Lung (tissue), 11 donors: ENCODE measurements at regions not wholly inside any gene's neighbourhood (a gene's known extent, or its start where the extent isn't known, plus 50 kb on each side); places are given as distances from the start of the nearest gene placed in this dataset.

Experiments
- ATAC-seq: fragments of 200-7000 bp; cut with Tn5 transposase; one replicate; pipeline ENCODE4 v1.9.1; 2020; ENCODE audit warnings: moderate number of reproducible peaks; ENCODE audit not compliant: insufficient read depth, low FRiP score
- DNase-seq, 3 donors: peaks; one replicate each; pipeline ENCODE4 v3.0.0-alpha.2; 2013 to 2017
- H3K27ac ChIP-seq, 2 donors: one replicate each; pipeline ENCODE4 v1.5.1; 2013; ENCODE audit warnings: mild to moderate bottlenecking in 2 of 2, moderate library complexity in 2 of 2, control low read depth in 1 of 2, inconsistent platforms in 1 of 2, low read depth in 1 of 2, low read length in 1 of 2
- H3K27me3 ChIP-seq, 3 donors: one replicate each; pipeline ENCODE4 v1.5.1; 2013; ENCODE audit warnings: low read length in 2 of 3; ENCODE audit not compliant: control insufficient read depth in 3 of 3, insufficient read depth in 3 of 3
- H3K36me3 ChIP-seq, 4 donors: one replicate each; pipeline ENCODE4 v1.5.1; 2013; ENCODE audit warnings: low read length in 4 of 4, mild to moderate bottlenecking in 1 of 4, moderate library complexity in 1 of 4; ENCODE audit not compliant: control insufficient read depth in 4 of 4, insufficient read depth in 4 of 4
- H3K4me1 ChIP-seq, 5 donors: one replicate each; pipeline ENCODE4 v1.5.1; 2013; ENCODE audit warnings: low read length in 5 of 5, mild to moderate bottlenecking in 2 of 5, moderate library complexity in 1 of 5; ENCODE audit not compliant: control insufficient read depth in 5 of 5, insufficient read depth in 5 of 5
- H3K4me3 ChIP-seq: one replicate; pipeline ENCODE4 v1.5.1; 2013; ENCODE audit warnings: mild to moderate bottlenecking, control low read depth, moderate library complexity
- H3K9ac ChIP-seq, 2 donors: one replicate each; pipeline ENCODE4 v1.5.1; 2013; ENCODE audit warnings: low read length in 2 of 2, control low read depth in 1 of 2; ENCODE audit not compliant: insufficient read depth in 1 of 2
- H3K9me3 ChIP-seq, 4 donors: one replicate each; pipeline ENCODE4 v1.5.1; 2013; ENCODE audit warnings: low read length in 3 of 4, mild to moderate bottlenecking in 1 of 4, moderate library complexity in 1 of 4; ENCODE audit not compliant: control insufficient read depth in 4 of 4, insufficient read depth in 3 of 4
- CTCF ChIP-seq: IDR thresholded peaks from 2 replicates; pipeline ENCODE4 v1.5.1; 2012; ENCODE audit warnings: mild to moderate bottlenecking; ENCODE audit errors: control extremely low read depth, extremely low read depth
- WGBS, 2 donors: extraction: QIAGEN DNeasy Blood & Tissue Kit; methylation state at CpG; one replicate each; pipeline ENCODE4 v1.1.7; 2013; 5-methylcytosine and 5-hydroxymethylcytosine counted together
- donor health status: control.
- donor health status: control.
- donor health status: Bipolar disorder and iron deficiency.
- donor health status: healthy.
- donor health status: DM: yes; HTN: yes; CAD: no.

DNA sequence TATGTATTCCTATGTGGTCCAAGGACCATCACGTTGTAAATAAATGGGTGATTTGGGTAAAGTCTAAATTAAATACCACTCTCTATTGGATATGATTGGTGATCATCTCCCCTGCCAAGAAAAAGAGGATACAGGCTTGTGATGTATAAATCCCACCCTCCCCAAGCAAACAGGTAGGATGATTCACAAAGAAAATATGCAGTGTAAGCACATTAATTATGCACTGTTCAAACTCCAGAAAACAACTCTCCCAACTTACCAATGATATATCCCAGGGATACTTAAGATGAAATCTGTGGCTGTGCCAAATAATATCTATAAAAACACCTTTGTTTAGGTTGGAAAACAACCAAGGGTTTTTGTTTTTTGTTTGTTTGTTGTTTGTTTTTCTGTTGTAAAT, 795.9 kb downstream of the XPNPEP1 start:
- no peak for TF ChIP-seq CTCF
- 58 to 62% methylated on average over 1 of the region's 1 CpG for WGBS, 2 donors
- no peak for ATAC-seq

DNA sequence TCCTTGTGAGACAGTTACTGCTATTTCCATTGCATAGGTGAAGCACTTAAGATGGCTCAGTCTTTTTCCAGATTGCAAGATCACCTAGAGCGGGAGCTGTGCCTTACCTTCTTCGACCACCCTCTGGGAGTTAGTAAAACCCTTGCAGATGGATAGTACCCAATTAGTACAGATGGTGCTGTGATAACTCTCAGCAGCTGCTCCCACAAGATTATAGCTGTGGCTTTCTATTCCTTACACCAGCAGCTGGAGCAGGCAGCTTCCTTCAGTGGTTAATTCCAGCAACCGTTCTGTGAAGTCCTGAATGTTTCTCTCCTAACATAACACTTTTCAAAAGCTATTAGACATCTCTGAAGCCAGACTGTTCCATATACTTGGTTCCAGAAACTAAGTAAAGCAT, 796.8 kb downstream of the XPNPEP1 start:
- H3K9ac ChIP-seq = no peak overlapping the region
- ATAC-seq (no peak), DNase-seq (no peak)
- WGBS, 2 donors = 78 to 85% methylated on average over 3 of the region's 3 CpGs
- peaks cover 0 to 1% (median 0%) of the 10 kb centered on the region in 4 donors for H3K9me3 ChIP-seq
- TF ChIP-seq CTCF = no peak
- H3K27ac ChIP-seq = no peak overlapping the region
- H3K4me1 ChIP-seq = no peaks in the 10 kb centered on the region
- H3K4me3 ChIP-seq = no peak overlapping the region
- no peaks in the 10 kb centered on the region for H3K27me3 ChIP-seq
- no peaks in the 10 kb centered on the region for H3K36me3 ChIP-seq

More for the DNA sequence above, 795.9 kb downstream of the XPNPEP1 start:
- peaks cover 0 to 2% (median 0%) of the 10 kb centered on the region in 4 donors for H3K9me3 ChIP-seq
- no peak for DNase-seq
- no peaks in the 10 kb centered on the region for H3K4me1 ChIP-seq
- H3K27me3 ChIP-seq = no peaks in the 10 kb centered on the region
- H3K36me3 ChIP-seq = no peaks in the 10 kb centered on the region
- no peak overlapping the region for H3K4me3 ChIP-seq
- no peak overlapping the region for H3K27ac ChIP-seq
- no peak overlapping the region for H3K9ac ChIP-seq

- no peak overlapping the region for H3K9ac ChIP-seq
- no peaks in the 10 kb centered on the region for H3K27me3 ChIP-seq
- no peaks in the 10 kb centered on the region for H3K4me1 ChIP-seq
- WGBS, 2 donors = 66 to 69% methylated on average over 1 of the region's 1 CpG
- TF ChIP-seq CTCF = no peak
- ATAC-seq (no peak), DNase-seq (peak in 2 of 3 donors; percentile 2 to 6)
- H3K27ac ChIP-seq = no peak overlapping the region
- no peaks in the 10 kb centered on the region for H3K36me3 ChIP-seq
- no peak overlapping the region for H3K4me3 ChIP-seq
- no peaks in the 10 kb centered on the region for H3K9me3 ChIP-seq
Measured at GRCh38 chr10:109126016-109126415, 797.3 kb downstream of the XPNPEP1 start.

GRCh38 chr10:109115179-109115578, 808.1 kb downstream of the XPNPEP1 start:
- Histone ChIP-seq H3K4me3 (no peak overlapping the region), H3K27me3 (no peaks in the 10 kb centered on the region), H3K9ac (no peak overlapping the region), H3K4me1 (no peaks in the 10 kb centered on the region), H3K9me3 (peaks cover 0 to 9% (median 4%) of the 10 kb centered on the region in 4 donors), H3K27ac (no peak overlapping the region), H3K36me3 (no peaks in the 10 kb centered on the region)
- no peak for TF ChIP-seq CTCF
- WGBS, 2 donors = 54 to 70% methylated on average over 2 of the region's 2 CpGs
- DNase-seq (no peak), ATAC-seq (no peak)
